HG03060 (cell line): ENCODE measurements at regions not wholly inside any gene's neighbourhood (a gene's known extent, or its start where the extent isn't known, plus 50 kb on each side); places are given as distances from the start of the nearest gene placed in this dataset.
"Not testable (repeated sequence)": the region's sequence is repeated elsewhere in the genome, so short reads cannot be mapped to it uniquely, and the experiment has no call there.

Experiments used
- ATAC-seq: cut with Tn5 transposase; IDR thresholded peaks from one replicate; pipeline ENCODE4 v1.9.1; 2021; ENCODE audit warnings: low read depth, moderate number of reproducible peaks; ENCODE audit not compliant: unreplicated experiment

GRCh38 chr10:26355241-26355640 is 82.9 kb upstream of the APBB1IP start:
- ATAC-seq: no peak

- ATAC-seq: no peak
Measured at GRCh38 chr10:26357203-26357602, 80.9 kb upstream of the APBB1IP start.

- no peak for ATAC-seq
Measured at GRCh38 chr10:26358071-26358470, 80.1 kb upstream of the APBB1IP start.

GRCh38 chr10:26359670-26360069 is 78.5 kb upstream of the APBB1IP start:
- ATAC-seq: no peak

GRCh38 chr10:26361351-26361750 is 76.8 kb upstream of the APBB1IP start:
- ATAC-seq: no peak

- ATAC-seq: no peak
Measured at GRCh38 chr10:26361971-26362370, 76.2 kb upstream of the APBB1IP start.

GRCh38 chr10:26365681-26366358 is 72.3 kb upstream of the APBB1IP start:
- no peak for ATAC-seq

- ATAC-seq: not testable (repeated sequence)
Measured at GRCh38 chr10:26367035-26367434, 71.1 kb upstream of the APBB1IP start.

- ATAC-seq: no peak
Measured at GRCh38 chr10:26367771-26368170, 70.4 kb upstream of the APBB1IP start.

- no peak for ATAC-seq
Measured at GRCh38 chr10:26368463-26368862, 69.7 kb upstream of the APBB1IP start.

- ATAC-seq: peak; percentile 72
Measured at GRCh38 chr10:26372513-26373354, 65.4 kb upstream of the APBB1IP start.

GRCh38 chr10:26374426-26374825 is 63.7 kb upstream of the APBB1IP start:
- no peak for ATAC-seq

- ATAC-seq: not testable (repeated sequence)
Measured at GRCh38 chr10:26377224-26377810, 60.8 kb upstream of the APBB1IP start.

- no peak for ATAC-seq
Measured at GRCh38 chr10:26378861-26379294, 59.3 kb upstream of the APBB1IP start.

GRCh38 chr10:26380815-26381214 is 57.3 kb upstream of the APBB1IP start:
- no peak for ATAC-seq

- ATAC-seq: no peak
Measured at GRCh38 chr10:26381986-26382385, 56.2 kb upstream of the APBB1IP start.

- no peak for ATAC-seq
Measured at GRCh38 chr10:26384600-26384999, 53.5 kb upstream of the APBB1IP start.

- ATAC-seq: no peak
Measured at GRCh38 chr10:26385443-26385842, 52.7 kb upstream of the APBB1IP start.

GRCh38 chr10:26386781-26387180 is 51.4 kb upstream of the APBB1IP start:
- ATAC-seq: peak; percentile 52
